ENCODE measurements at regions not wholly inside any gene's neighbourhood (a gene's known extent, or its start where the extent isn't known, plus 50 kb on each side); places are given as distances from the start of the nearest gene placed in this dataset.

- DNase-seq = no peak
Measured at GRCh38 chr6:80679992-80680391, 573.5 kb downstream of the BCKDHB start.

GRCh38 chr6:80676386-80676785, 569.9 kb downstream of the BCKDHB start:
- no peak for DNase-seq

GRCh38 chr6:80674669-80675068, 568.2 kb downstream of the BCKDHB start:
- no peak for DNase-seq

GRCh38 chr6:80673367-80673766, 566.9 kb downstream of the BCKDHB start:
- no peak for DNase-seq

DNA sequence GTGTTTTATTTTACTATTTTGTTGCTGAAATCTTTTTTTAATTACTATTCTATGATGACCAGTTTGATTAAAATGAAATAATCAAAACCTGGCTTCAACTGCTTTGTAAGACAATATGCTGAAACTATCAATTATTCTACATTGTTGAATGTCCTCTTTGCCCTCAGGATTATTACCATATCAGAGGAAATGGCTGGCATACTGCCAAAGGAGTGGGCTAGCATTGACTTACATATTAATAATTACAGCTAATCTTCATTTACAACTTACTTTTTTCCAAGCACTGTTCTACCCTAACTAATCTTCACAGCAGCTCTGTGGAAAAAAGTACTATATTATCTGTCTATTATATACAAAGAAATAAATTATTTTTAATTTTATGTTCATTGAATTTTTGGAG, 560.5 kb downstream of the BCKDHB start:
- DNase-seq = no peak

DNA sequence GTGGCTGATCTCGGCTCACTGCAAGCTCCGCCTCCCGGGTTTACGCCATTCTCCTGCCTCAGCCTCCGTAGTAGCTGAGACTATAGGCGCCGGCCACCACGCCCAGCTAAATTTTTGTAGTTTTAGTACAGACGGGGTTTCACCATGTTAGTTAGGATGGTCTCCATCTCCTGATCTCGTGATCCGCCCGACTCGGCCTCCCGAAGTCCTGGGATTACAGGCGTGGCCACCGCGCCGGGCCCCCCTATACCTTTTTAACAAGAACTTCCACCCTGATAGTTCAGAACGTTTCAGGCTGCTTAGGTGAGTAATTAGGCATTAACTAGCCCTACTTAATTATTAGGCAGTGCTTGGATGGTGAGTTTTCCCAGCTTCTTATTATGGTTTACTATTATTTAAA, 552.5 kb downstream of the BCKDHB start:
- no peak for DNase-seq

DNA sequence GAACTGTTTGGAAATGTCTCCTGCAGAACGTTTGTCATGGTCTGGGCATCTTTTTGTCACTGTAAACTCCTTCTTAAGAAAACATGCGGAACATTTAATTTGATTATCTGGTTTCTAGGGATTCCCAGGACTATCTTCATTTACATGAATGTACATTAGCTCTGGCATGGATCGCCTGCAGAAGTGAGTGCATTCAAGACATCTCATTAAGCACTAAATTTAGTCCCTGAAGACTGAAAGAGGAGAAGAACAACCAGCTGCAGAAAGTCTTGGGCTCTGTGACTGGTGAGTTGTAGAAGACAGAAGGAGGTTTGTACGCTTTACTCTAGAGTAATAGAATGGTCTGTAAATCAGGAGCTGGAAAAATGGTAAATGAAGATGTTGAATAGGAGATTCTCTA, 540.7 kb downstream of the BCKDHB start:
- no peak for DNase-seq

GRCh38 chr6:80643881-80644280, 537.4 kb downstream of the BCKDHB start:
- DNase-seq = no peak

DNA sequence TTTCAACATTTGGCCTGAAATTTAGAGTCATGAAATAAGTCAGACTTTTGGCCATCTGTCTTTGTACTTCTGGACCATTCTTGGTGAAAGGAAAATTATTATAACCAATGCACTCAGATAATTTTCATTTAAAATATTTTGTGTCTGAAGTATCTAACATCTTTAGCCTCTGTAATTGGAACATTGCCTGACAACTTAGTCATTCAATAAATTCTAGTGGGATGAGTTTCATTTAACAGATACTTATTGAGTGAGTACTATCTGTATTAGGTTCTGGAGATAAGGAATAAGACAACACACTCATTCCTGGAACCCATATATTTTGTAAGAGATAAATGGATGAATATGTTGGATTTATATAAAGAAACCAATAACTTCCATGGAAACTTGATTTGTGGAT, 536.0 kb downstream of the BCKDHB start:
- no peak for DNase-seq

DNA sequence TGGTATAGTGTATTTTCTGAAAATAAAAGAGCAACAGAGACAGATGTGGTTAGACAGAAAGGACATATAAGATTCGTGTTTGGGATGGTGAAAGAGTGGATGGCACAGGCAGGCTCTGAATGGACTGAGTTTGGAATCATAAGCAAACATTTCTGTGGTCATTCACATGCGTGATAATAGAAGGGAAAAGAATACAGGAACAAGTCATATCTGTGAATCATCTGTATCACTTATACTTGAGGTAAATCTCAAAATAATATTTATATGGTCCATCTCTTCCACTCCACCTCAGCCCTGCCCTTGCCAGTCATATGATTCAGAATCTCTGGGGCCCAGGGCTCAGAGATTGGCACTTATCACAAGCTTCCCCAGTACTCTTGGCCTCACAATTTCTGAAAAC, 535.1 kb downstream of the BCKDHB start:
- DNase-seq = no peak

GRCh38 chr6:80640176-80640575, 533.7 kb downstream of the BCKDHB start:
- no peak for DNase-seq

GRCh38 chr6:80639181-80639629, 532.7 kb downstream of the BCKDHB start:
- DNase-seq = no peak

DNA sequence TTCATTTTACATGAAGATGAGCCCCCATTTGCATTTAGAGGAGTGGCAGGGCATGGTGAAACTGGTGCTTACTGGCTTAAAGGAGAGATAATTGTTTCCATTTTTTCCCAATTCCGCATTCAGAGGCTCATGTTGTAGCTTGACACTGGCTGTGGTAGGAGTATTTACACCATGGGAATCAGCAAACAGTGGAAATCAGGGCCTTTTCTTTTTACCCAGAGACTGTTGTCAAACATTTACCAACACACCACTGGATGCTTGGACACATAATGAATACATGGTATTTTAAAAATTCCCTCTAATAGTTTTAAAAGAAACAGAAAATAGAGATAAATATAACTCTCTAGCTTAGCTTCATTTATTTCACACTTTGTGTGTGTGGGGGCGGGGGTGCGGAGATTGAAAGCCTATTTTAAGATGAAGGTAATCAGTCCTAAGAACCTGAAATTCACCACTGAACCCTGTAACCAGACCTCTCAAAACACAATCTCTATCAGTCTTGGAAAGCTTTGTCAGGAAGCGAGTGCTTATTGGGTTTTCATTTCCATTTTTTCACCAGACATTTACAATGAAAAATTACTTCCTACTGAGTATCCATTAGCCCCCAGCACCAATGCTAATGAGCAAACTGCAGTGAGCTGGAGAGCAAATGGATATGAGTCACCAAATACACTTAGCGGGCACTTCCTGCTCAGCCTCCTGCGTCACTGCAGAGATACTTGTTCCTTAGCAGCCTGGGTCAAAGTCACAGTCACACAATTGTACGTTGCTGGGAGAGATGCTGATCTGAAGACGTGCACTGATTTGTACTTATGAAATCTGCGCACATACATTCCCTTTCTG, 532.0 kb downstream of the BCKDHB start:
- DNase-seq = no peak

- no peak for DNase-seq
Measured at GRCh38 chr6:80637312-80637711, 530.8 kb downstream of the BCKDHB start.

DNA sequence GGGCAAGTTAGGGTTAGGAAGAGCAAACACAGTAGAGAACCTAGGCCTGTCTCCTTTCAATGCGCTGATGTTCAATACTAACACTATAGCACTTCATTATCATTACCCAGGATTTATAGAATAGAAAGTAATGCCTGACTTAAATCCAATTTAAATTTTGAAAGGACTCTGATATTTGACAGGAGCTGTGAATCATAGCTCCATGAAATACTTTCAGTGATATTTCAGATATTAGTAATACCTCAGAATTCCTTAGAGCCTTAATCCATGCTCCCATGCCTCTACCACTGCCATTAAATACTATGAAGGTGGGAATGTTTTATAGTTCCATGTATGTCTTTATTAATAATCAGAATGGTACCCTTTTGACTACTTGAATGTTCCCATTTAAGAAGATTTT, 530.2 kb downstream of the BCKDHB start:
- no peak for DNase-seq

- DNase-seq = no peak
Measured at GRCh38 chr6:80633412-80633811, 526.9 kb downstream of the BCKDHB start.

DNA sequence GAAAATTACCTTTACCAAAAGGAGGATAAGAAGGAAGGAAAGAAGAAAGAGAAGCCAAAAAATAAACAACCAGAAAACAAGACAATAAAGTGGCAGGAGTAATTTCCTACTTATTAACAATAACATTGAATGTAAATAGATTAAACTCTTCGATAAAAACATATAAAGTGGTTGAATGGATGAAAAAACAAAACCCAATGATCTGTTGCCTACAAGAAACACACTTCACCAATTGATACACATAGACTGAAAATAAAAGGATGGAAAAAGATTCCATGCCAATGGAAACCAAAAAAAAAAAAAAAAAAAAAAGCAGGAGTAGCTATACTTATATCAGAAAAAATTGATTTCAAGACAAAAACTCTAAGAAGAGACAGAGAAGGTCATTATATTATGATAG, 518.9 kb downstream of the BCKDHB start:
- DNase-seq = no peak

DNA sequence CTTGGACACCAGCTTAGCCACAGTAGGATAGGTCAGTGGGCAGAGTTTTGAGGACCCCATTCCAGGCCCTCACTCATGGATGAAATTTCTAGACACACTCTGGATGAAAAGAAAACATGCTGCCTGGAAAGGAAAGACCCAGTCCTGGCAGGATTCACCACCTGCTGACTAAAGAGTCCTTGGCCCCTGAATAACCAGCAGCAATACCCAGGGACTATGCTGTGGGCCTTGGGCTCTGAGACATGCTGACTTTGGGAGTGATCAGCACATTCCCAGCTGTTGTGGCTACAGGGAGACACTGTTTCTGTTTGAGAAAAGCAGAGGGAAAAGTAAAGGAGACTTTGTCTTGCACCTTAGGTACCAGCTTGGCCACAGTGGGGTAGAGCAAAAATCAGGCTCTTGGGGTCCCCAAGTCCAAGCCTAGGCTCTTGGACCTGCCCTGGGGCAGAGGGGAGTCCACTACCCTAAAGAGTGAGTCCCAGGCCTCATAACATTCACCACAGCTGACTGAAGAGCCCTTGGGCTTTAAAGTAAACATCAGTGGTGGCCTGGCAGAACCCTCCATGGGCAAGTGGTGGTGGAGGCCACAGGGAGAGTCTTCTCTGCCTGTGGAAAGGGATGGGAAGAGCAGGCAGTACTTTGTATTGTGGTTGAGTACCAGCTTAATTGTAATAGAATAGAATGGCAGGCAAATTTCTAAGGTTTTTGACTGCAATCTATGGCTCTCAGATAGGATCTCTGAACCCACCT, 516.8 kb downstream of the BCKDHB start:
- no peak for DNase-seq

DNA sequence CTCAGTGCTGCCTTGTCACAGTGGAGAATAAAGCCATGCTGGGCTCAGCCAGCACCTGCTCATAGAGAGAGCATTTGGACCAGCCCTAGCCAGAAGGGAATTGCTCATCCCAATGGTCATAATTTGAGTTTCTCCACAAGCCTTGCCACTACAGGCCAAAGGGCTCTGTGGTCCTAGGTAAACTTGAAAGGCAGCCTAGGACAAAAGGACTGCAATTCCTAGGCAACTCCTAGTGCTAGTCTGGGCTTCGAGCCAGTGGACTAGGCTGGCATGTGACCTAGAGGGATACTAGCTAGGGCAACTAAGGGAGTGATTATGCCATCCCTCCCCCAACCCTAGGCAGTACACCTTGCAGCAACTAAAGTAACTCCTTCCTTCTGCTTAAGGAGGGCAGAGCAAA, 516.2 kb downstream of the BCKDHB start:
- no peak for DNase-seq

DNA sequence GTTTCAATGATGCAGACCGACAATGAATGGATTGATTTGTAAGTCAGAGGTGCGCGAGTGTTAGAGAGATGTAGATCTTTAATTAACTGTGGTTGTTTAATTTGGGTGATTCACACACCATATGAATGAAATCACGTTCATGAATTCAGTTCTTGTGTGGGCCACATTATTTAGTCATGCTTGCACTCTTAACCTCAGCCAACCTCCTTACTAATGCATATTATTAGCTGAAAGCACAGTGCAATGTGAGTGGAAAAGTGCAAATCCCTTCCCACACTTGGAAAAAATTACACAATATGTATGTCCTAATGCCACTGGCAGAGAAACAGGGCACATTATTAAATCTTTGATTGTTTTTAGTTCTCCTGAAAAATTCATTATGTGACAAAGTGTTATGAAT, 512.5 kb downstream of the BCKDHB start:
- DNase-seq = no peak

DNA sequence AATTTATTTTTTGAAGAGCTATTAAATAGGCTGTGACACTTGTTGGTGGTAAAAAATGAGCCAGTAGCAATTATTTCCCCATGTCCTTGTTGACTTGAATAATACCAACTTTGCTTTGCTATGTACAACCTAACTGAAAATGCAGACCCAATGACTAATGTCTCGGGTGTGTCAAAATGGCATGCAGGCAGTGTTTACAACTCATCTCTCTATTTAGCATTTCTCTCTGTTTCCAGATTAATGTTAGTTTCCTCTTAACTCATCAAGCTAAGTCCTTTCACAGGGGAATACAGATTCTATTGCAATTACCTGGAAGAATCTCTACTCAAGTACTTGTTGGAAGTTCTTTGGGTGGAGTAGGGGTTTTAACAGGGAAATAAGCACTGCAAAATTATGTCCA, 504.4 kb downstream of the BCKDHB start:
- no peak for DNase-seq

GRCh38 chr6:80608881-80609280, 502.4 kb downstream of the BCKDHB start:
- DNase-seq = no peak

- no peak for DNase-seq
Measured at GRCh38 chr6:80607811-80608391, 501.4 kb downstream of the BCKDHB start.
